ENCODE measurements at regions not wholly inside any gene's neighbourhood (a gene's known extent, or its start where the extent isn't known, plus 50 kb on each side); places are given as distances from the start of the nearest gene placed in this dataset.

DNA sequence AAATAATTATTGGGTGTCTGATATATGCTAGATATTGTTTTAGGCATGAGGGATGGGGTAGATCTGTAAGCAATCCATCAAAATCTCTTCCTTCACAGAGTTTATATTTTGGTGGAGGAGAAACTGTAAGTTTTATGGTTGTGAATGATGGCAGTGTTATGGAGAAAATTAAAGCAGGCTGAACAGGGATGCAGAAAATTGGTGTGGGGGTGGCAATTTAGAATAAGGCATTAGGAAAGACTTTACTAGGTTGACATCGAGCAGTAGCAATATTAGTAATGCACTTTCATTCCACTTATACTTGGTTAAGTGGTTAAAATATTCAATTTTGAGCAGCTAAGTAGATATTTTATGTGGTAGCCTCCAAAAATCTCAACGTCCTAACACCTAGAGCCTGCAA is 261.1 kb upstream of the SNX7 start:
- Histone ChIP-seq H3K27ac (ENCODE audit: low read depth, low read length) (no peak overlapping the region), H3K9me3 (ENCODE audit: control insufficient read depth, insufficient read depth, low read length) (no peaks in the 10 kb centered on the region), H3K27me3 (ENCODE audit: control insufficient read depth, insufficient read depth, low read length) (no peaks in the 10 kb centered on the region), H3K4me3 (ENCODE audit: low read depth, low read length) (no peak overlapping the region)
- TF ChIP-seq, protein P1, sequence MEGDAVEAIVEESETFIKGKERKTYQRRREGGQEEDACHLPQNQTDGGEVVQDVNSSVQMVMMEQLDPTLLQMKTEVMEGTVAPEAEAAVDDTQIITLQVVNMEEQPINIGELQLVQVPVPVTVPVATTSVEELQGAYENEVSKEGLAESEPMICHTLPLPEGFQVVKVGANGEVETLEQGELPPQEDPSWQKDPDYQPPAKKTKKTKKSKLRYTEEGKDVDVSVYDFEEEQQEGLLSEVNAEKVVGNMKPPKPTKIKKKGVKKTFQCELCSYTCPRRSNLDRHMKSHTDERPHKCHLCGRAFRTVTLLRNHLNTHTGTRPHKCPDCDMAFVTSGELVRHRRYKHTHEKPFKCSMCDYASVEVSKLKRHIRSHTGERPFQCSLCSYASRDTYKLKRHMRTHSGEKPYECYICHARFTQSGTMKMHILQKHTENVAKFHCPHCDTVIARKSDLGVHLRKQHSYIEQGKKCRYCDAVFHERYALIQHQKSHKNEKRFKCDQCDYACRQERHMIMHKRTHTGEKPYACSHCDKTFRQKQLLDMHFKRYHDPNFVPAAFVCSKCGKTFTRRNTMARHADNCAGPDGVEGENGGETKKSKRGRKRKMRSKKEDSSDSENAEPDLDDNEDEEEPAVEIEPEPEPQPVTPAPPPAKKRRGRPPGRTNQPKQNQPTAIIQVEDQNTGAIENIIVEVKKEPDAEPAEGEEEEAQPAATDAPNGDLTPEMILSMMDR (IDR thresholded peaks at IDR 0.05; ENCODE audit: low read depth, low read length) = no peak
- DNase-seq (ENCODE audit: low read depth, low spot score) = no peak
- ChIA-PET CTCF (interaction anchor here (0.5 kb wide), 1 partner anchor 1035 kb away, joined by 3 read pairs; no protein-coding TSS in a partner anchor), POLR2A (interaction anchor here (0.6 kb wide), 1 partner anchor 20 kb away, joined by 3 read pairs; no protein-coding TSS in a partner anchor)

DNA sequence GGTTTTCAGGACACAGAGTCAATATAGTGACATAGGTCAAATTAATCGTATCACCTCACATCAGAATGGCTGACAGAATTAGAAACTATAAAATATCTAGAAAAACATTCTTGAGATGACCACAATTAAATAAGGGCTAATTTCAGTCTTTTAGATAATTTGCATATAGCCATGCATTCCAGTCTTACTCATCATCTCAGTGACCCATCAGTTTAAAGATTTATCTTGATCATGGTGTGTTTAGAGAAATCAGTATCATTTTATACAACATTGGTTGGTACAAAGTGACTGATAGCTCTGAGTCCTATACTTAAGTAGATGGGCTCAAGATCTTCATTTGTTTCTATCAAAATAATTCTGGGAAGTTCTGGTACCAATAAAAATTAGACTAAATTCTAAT is 262.3 kb upstream of the SNX7 start:
- no peaks in the 10 kb centered on the region for H3K27me3 ChIP-seq (ENCODE audit: control insufficient read depth, insufficient read depth, low read length)
- no peak overlapping the region for H3K4me3 ChIP-seq (ENCODE audit: low read depth, low read length)
- no peak for DNase-seq (ENCODE audit: low read depth, low spot score)
- H3K9me3 ChIP-seq (ENCODE audit: control insufficient read depth, insufficient read depth, low read length) = no peaks in the 10 kb centered on the region
- ChIA-PET POLR2A (no interaction called here), CTCF (interaction anchor here (1.6 kb wide), 1 partner anchor 347 kb away, joined by 4 read pairs; no protein-coding TSS in a partner anchor)
- no peak overlapping the region for H3K27ac ChIP-seq (ENCODE audit: low read depth, low read length)
- TF ChIP-seq, protein P1 (IDR thresholded peaks at IDR 0.05; ENCODE audit: low read depth, low read length) = no peak

DNA sequence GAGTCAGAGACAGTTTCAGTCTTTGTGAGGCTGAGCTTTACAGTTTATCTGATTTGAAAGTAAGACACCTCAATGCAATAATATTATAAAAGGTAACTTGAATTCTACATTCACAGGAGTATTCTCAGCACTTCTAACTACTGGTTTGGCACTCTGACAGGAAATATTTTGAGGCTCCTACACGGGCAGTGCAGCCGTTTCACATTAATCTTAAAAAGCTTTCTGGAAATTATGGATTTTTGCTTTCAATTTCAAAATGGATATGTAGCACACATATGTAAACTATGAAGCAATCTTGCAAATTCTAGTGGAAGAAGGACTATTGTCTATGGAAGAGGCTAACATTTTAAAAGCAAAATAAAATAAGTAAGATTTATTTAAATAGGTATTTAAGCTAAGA is 262.9 kb upstream of the SNX7 start:
- Histone ChIP-seq H3K9me3 (ENCODE audit: control insufficient read depth, insufficient read depth, low read length) (no peaks in the 10 kb centered on the region), H3K27ac (ENCODE audit: low read depth, low read length) (no peak overlapping the region), H3K4me3 (ENCODE audit: low read depth, low read length) (no peak overlapping the region), H3K27me3 (ENCODE audit: control insufficient read depth, insufficient read depth, low read length) (no peaks in the 10 kb centered on the region)
- POLR2A ChIA-PET = no interaction called here
- CTCF ChIA-PET = interaction anchor here (1.2 to 1.6 kb wide), 2 partner anchors 8 to 347 kb away, joined by 3 to 4 read pairs; no protein-coding TSS in a partner anchor
- TF ChIP-seq, protein P1 (IDR thresholded peaks at IDR 0.05; ENCODE audit: low read depth, low read length) = no peak
- DNase-seq (ENCODE audit: low read depth, low spot score) = no peak

DNA sequence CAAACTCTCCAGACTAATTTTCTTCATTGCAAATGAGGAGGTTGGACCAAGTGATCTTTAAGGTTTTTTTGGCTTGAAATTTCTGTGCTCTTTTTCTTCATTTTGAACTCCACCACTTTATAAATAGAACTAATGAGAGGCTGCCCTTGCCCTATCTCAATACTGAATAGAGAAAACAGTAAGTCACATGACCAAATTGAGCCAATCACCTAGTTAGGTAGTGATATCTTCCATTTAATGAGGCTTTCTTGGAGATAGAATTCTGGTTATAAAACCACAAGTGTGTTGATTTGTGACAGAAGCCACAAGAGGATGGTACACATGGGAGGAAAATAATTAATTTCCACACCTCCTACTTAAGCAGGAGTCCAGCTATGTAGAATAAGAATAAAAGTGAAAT is 263.4 kb upstream of the SNX7 start:
- H3K27me3 ChIP-seq (ENCODE audit: control insufficient read depth, insufficient read depth, low read length) = no peaks in the 10 kb centered on the region
- ChIA-PET POLR2A (no interaction called here), CTCF (interaction anchor here (1.2 to 1.6 kb wide), 2 partner anchors 8 to 346 kb away, joined by 3 to 4 read pairs; no protein-coding TSS in a partner anchor)
- H3K27ac ChIP-seq (ENCODE audit: low read depth, low read length) = no peak overlapping the region
- TF ChIP-seq, protein P1 (IDR thresholded peaks at IDR 0.05; ENCODE audit: low read depth, low read length) = no peak
- H3K9me3 ChIP-seq (ENCODE audit: control insufficient read depth, insufficient read depth, low read length) = no peaks in the 10 kb centered on the region
- H3K4me3 ChIP-seq (ENCODE audit: low read depth, low read length) = no peak overlapping the region
- no peak for DNase-seq (ENCODE audit: low read depth, low spot score)

DNA sequence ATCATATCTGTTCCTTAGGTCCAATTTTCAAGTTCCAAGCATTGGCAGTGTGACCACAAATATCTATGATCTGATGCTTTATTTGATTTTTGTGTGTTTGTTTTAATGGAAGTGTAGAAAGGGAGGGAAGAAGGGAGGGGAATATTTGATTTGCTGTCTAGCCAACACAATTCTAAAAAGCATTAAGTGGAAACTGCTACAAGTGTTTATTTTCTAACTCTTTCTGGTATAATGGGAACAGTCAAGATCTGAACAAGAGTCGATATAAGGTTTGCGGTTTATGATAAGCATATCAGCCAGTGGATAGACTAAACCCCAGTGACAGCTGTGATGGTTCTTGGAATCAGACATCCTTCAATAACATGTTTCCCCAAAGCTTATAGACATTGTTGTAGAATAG is 267.8 kb upstream of the SNX7 start:
- CTCF ChIA-PET = no interaction called here
- Histone ChIP-seq H3K27ac (ENCODE audit: low read depth, low read length) (no peak overlapping the region), H3K9me3 (ENCODE audit: control insufficient read depth, insufficient read depth, low read length) (no peaks in the 10 kb centered on the region; the same call in 1 of the 2 replicates), H3K27me3 (ENCODE audit: control insufficient read depth, insufficient read depth, low read length) (no peaks in the 10 kb centered on the region), H3K4me3 (ENCODE audit: low read depth, low read length) (no peak overlapping the region)
- TF ChIP-seq, protein P1 (IDR thresholded peaks at IDR 0.05; ENCODE audit: low read depth, low read length) = no peak
- DNase-seq (ENCODE audit: low read depth, low spot score) = no peak
- POLR2A ChIA-PET = no interaction called here
